NCI-H2107 treated with DMSO at 0.1 percent for 48 hours (cell line): ENCODE measurements at regions not wholly inside any gene's neighbourhood (a gene's known extent, or its start where the extent isn't known, plus 50 kb on each side); places are given as distances from the start of the nearest gene placed in this dataset.

Experiments used
- DNase-seq: peaks from one replicate; lab custom pipeline; 2025; ENCODE audit not compliant: unreplicated experiment; lab: John Stamatoyannopoulos, UW

- DNase-seq, result no peak
These were observed 229.8 kb downstream of the NFKBIZ start for GRCh38 chr3:102078854-102079808.

- no peak for DNase-seq
These were observed 230.5 kb downstream of the NFKBIZ start for GRCh38 chr3:102079809-102080197.

- no peak for DNase-seq
These were observed 232.4 kb downstream of the NFKBIZ start for GRCh38 chr3:102081572-102082289.

- no peak for DNase-seq
These were observed 234.2 kb downstream of the NFKBIZ start for GRCh38 chr3:102083473-102083872.

- DNase-seq, result no peak
These were observed 234.7 kb downstream of the NFKBIZ start for GRCh38 chr3:102084006-102084405.

- no peak for DNase-seq
These were observed 235.4 kb downstream of the NFKBIZ start for GRCh38 chr3:102084704-102085103.

- DNase-seq, result no peak
These were observed 236.3 kb downstream of the NFKBIZ start for GRCh38 chr3:102085431-102086176.

GRCh38 chr3:102087236-102087635 is 237.9 kb downstream of the NFKBIZ start:
- DNase-seq, result no peak

GRCh38 chr3:102089239-102089638 is 239.9 kb downstream of the NFKBIZ start:
- no peak for DNase-seq

GRCh38 chr3:102089904-102090720 is 240.8 kb downstream of the NFKBIZ start:
- DNase-seq, result no peak

- no peak for DNase-seq
These were observed 241.4 kb downstream of the NFKBIZ start for GRCh38 chr3:102090721-102091045.

- DNase-seq, result no peak
These were observed 242.0 kb downstream of the NFKBIZ start for GRCh38 chr3:102091358-102091757.

- no peak for DNase-seq
These were observed 243.5 kb downstream of the NFKBIZ start for GRCh38 chr3:102092617-102093466.

- DNase-seq, result no peak
These were observed 245.2 kb downstream of the NFKBIZ start for GRCh38 chr3:102094506-102094905.

- DNase-seq, result no peak
These were observed 246.1 kb downstream of the NFKBIZ start for GRCh38 chr3:102095383-102095782.

- DNase-seq, result no peak
These were observed 246.8 kb downstream of the NFKBIZ start for GRCh38 chr3:102096066-102096465.

- no peak for DNase-seq
These were observed 249.0 kb downstream of the NFKBIZ start for GRCh38 chr3:102098130-102098885.

GRCh38 chr3:102099913-102100312 is 250.6 kb downstream of the NFKBIZ start:
- DNase-seq, result no peak

GRCh38 chr3:102102394-102102793 is 253.1 kb downstream of the NFKBIZ start:
- DNase-seq, result no peak
